MM.1S (cell line): ENCODE measurements at regions not wholly inside any gene's neighbourhood (a gene's known extent, or its start where the extent isn't known, plus 50 kb on each side); places are given as distances from the start of the nearest gene placed in this dataset.
"Not testable (repeated sequence)": the region's sequence is repeated elsewhere in the genome, so short reads cannot be mapped to it uniquely, and the experiment has no call there.

Experiments
- CTCF ChIP-seq: fragments of 300-600 bp; sonication (generic); IDR thresholded peaks from 2 replicates; pipeline ENCODE4 v1.5.1; 2016; ENCODE audit warnings: antibody characterized with exemption, low read length, mixed read lengths
- EZH2 ChIP-seq: fragments of 300-600 bp; sonication (generic); optimal IDR thresholded peaks from 2 replicates; pipeline ENCODE3; 2017; ENCODE audit warnings: low read depth, mild to moderate bottlenecking, antibody characterized with exemption, low read length, mixed read lengths
- EZH2phosphoT487 ChIP-seq: fragments of 300-600 bp; sonication (generic); IDR thresholded peaks from 2 replicates; pipeline ENCODE4 v1.6.1; 2018; ENCODE audit warnings: antibody characterized with exemption, low read length

- TF ChIP-seq CTCF, EZH2, EZH2phosphoT487: not testable (repeated sequence)
These were observed 1203.6 kb downstream of the DSC3 start for GRCh38 chr18:29838961-29839360.
